GM19238 (cell line): ENCODE measurements at regions not wholly inside any gene's neighbourhood (a gene's known extent, or its start where the extent isn't known, plus 50 kb on each side); places are given as distances from the start of the nearest gene placed in this dataset.

Experiments used
- DNase-seq: peaks from one replicate; pipeline ENCODE4 v3.0.0; 2011; ENCODE audit warnings: low spot score; ENCODE audit not compliant: insufficient read length

GRCh38 chr14:34044666-34045306 is 93.9 kb upstream of the EGLN3 start:
- DNase-seq, result no peak

GRCh38 chr14:34044373-34044637 is 93.4 kb upstream of the EGLN3 start:
- DNase-seq, result no peak

- DNase-seq, result peak; percentile 45
Observed at GRCh38 chr14:34043627-34044372, 92.9 kb upstream of the EGLN3 start.

- DNase-seq, result no peak
Observed at GRCh38 chr14:34041220-34041619, 90.3 kb upstream of the EGLN3 start.

GRCh38 chr14:34040766-34041165 is 89.9 kb upstream of the EGLN3 start:
- DNase-seq, result no peak

GRCh38 chr14:34039428-34040047 is 88.7 kb upstream of the EGLN3 start:
- DNase-seq, result no peak

GRCh38 chr14:34038358-34039057 is 87.6 kb upstream of the EGLN3 start:
- no peak for DNase-seq

- no peak for DNase-seq
Observed at GRCh38 chr14:34036319-34036766, 85.5 kb upstream of the EGLN3 start.

GRCh38 chr14:34035934-34036250 is 85.0 kb upstream of the EGLN3 start:
- no peak for DNase-seq

GRCh38 chr14:34035177-34035933 is 84.5 kb upstream of the EGLN3 start:
- no peak for DNase-seq

GRCh38 chr14:34034447-34035176 is 83.7 kb upstream of the EGLN3 start:
- DNase-seq, result no peak

- DNase-seq, result no peak
Observed at GRCh38 chr14:34032720-34033119, 81.8 kb upstream of the EGLN3 start.

- no peak for DNase-seq
Observed at GRCh38 chr14:34030864-34031263, 80.0 kb upstream of the EGLN3 start.

- no peak for DNase-seq
Observed at GRCh38 chr14:34029921-34030334, 79.1 kb upstream of the EGLN3 start.

- DNase-seq, result no peak
Observed at GRCh38 chr14:34027990-34028495, 77.2 kb upstream of the EGLN3 start.

- no peak for DNase-seq
Observed at GRCh38 chr14:34027130-34027989, 76.5 kb upstream of the EGLN3 start.

GRCh38 chr14:34025325-34026017 is 74.6 kb upstream of the EGLN3 start:
- no peak for DNase-seq

- DNase-seq, result no peak
Observed at GRCh38 chr14:34024768-34025144, 73.9 kb upstream of the EGLN3 start.
